SK-N-SH treated with all-trans-retinoic acid at 6 μM for 48 hours (cell line): ENCODE measurements at regions not wholly inside any gene's neighbourhood (a gene's known extent, or its start where the extent isn't known, plus 50 kb on each side); places are given as distances from the start of the nearest gene placed in this dataset.

ENCODE experiments used
- ARNTL ChIP-seq: fragments of 450-650 bp; formaldehyde crosslinking; IDR thresholded peaks from 2 replicates; pipeline ENCODE4 v1.5.0; 2020; ENCODE audit warnings: low read depth, mild to moderate bottlenecking, moderate library complexity, borderline replicate concordance
- BACH2 ChIP-seq: fragments of 250-450 bp; sonication (Bioruptor Pico); IDR thresholded peaks from 2 replicates; pipeline ENCODE4 v1.9.0; 2021; ENCODE audit warnings: mild to moderate bottlenecking, borderline replicate concordance
- ESRRG ChIP-seq: fragments of 250-450 bp; sonication (Bioruptor Pico); IDR thresholded peaks from 2 replicates; pipeline ENCODE4 v1.6.1; 2021; ENCODE audit warnings: mild to moderate bottlenecking
- GLIS3 ChIP-seq: fragments of 250-450 bp; sonication (Bioruptor Pico); IDR thresholded peaks from 2 replicates; pipeline ENCODE4 v1.5.0; 2020; ENCODE audit warnings: mild to moderate bottlenecking, moderate library complexity
- ISL1 ChIP-seq: fragments of 250-450 bp; sonication (Bioruptor Pico); IDR thresholded peaks from 2 replicates; pipeline ENCODE4 v2.1.2; 2022; ENCODE audit warnings: mild to moderate bottlenecking, moderate library complexity
- OSR1 ChIP-seq: fragments of 250-450 bp; sonication (Bioruptor Pico); IDR thresholded peaks from 2 replicates; pipeline ENCODE4 v1.8.0; 2022; ENCODE audit warnings: moderate library complexity, mild to moderate bottlenecking, inconsistent platforms
- PATZ1 ChIP-seq: fragments of 250-450 bp; sonication (Bioruptor Pico); IDR thresholded peaks from 2 replicates; pipeline ENCODE4 v1.8.0; 2020; ENCODE audit warnings: mild to moderate bottlenecking, moderate library complexity, borderline replicate concordance
- RARB ChIP-seq: fragments of 250-450 bp; sonication (Bioruptor Pico); IDR thresholded peaks from 2 replicates; pipeline ENCODE4 v1.8.0; 2021; ENCODE audit warnings: mild to moderate bottlenecking, moderate library complexity
- TCF4 ChIP-seq: fragments of 250-450 bp; sonication (Bioruptor Pico); IDR thresholded peaks from 2 replicates; pipeline ENCODE4 v1.8.0; 2021; ENCODE audit warnings: mild to moderate bottlenecking, moderate library complexity, borderline replicate concordance
- ZFP30 ChIP-seq: fragments of 450-650 bp; formaldehyde crosslinking; IDR thresholded peaks from 2 replicates; pipeline ENCODE4 v1.5.0; 2022; ENCODE audit warnings: mild to moderate bottlenecking, moderate library complexity
- ZNF565 ChIP-seq: fragments of 450-650 bp; formaldehyde crosslinking; conservative IDR thresholded peaks from 2 replicates; pipeline ENCODE4 v1.5.0; 2020; ENCODE audit warnings: low read depth, mild to moderate bottlenecking, moderate library complexity
- ZNF70 ChIP-seq: fragments of 450-650 bp; formaldehyde crosslinking; IDR thresholded peaks from 2 replicates; pipeline ENCODE4 v1.5.0; 2020; ENCODE audit warnings: mild to moderate bottlenecking, moderate library complexity

GRCh38 chr14:30115756-30116155, 188.1 kb upstream of the PRKD1 start:
- TF ChIP-seq GLIS3 (CRISPR knock-in tag) (no peak), TCF4 (CRISPR knock-in tag) (no peak), ESRRG (no peak), PATZ1 (CRISPR knock-in tag) (no peak), ISL1 (CRISPR knock-in tag) (no peak), ARNTL (CRISPR knock-in tag) (no peak), BACH2 (CRISPR knock-in tag) (no peak), ZFP30 (no peak), ZNF565 (CRISPR knock-in tag) (no peak), RARB (CRISPR knock-in tag) (no peak), OSR1 (no peak), ZNF70 (CRISPR knock-in tag) (no peak)
